Tibial artery (tissue), 4 donors: ENCODE measurements at regions not wholly inside any gene's neighbourhood (a gene's known extent, or its start where the extent isn't known, plus 50 kb on each side); places are given as distances from the start of the nearest gene placed in this dataset.
"Not testable (repeated sequence)": the region's sequence is repeated elsewhere in the genome, so short reads cannot be mapped to it uniquely, and the experiment has no call there.

ENCODE experiments used
- DNase-seq, 2 donors: peaks; one replicate each; pipeline ENCODE4 v3.0.0-alpha.2; 2019
- H3K27ac ChIP-seq, 2 donors: fragments of 200-600 bp; sonication (generic) in 1 of 2; 1 replicate in 1 of 2; 2 replicates in 1 of 2; pipeline ENCODE4 v1.5.1; 2018 to 2019; ENCODE audit warnings: mild to moderate bottlenecking in 1 of 2
- H3K27me3 ChIP-seq, 2 donors: fragments of 200-600 bp; sonication (generic) in 1 of 2; one replicate each; pipeline versions ENCODE4 v1.5.1 to v1.6.0; 2016 to 2019
- H3K36me3 ChIP-seq, 3 donors: fragments of 200-600 bp; sonication (generic) in 2 of 3; one replicate each; pipeline ENCODE4 v1.5.1; 2016 to 2019; ENCODE audit warnings: mild to moderate bottlenecking in 2 of 3
- H3K4me1 ChIP-seq, 4 donors: fragments of 200-600 bp; sonication (generic) in 2 of 4; 1 replicate in 3 of 4; 2 replicates in 1 of 4; pipeline ENCODE4 v1.5.1; 2016 to 2019
- H3K4me3 ChIP-seq, 2 donors: fragments of 200-600 bp; sonication (generic) in 1 of 2; 1 replicate in 1 of 2; 2 replicates in 1 of 2; pipeline ENCODE4 v1.5.1; 2018 to 2019; ENCODE audit warnings: mild to moderate bottlenecking in 2 of 2
- H3K9me3 ChIP-seq, 3 donors: fragments of 200-600 bp; sonication (generic) in 1 of 3; one replicate each; pipeline ENCODE4 v1.5.1; 2016 to 2019
- intact Hi-C: fragments of 100-400 bp; cut with DNase I; formaldehyde crosslinking; loops from one replicate; pipeline ENCODE4 v1.15.0; 2023; ENCODE audit warnings: low total_unique reads
- TF ChIP-seq, protein P1 (sequence below), 2 experiments: fragments of 200-600 bp in 1 of 2; fragments of 450-650 bp in 1 of 2; IDR thresholded peaks; one replicate each; pipeline ENCODE4 v1.5.1; 2017 to 2019; ENCODE audit warnings: antibody characterized with exemption in 2 of 2, mild to moderate bottlenecking in 1 of 2, moderate library complexity in 1 of 2

DNA sequence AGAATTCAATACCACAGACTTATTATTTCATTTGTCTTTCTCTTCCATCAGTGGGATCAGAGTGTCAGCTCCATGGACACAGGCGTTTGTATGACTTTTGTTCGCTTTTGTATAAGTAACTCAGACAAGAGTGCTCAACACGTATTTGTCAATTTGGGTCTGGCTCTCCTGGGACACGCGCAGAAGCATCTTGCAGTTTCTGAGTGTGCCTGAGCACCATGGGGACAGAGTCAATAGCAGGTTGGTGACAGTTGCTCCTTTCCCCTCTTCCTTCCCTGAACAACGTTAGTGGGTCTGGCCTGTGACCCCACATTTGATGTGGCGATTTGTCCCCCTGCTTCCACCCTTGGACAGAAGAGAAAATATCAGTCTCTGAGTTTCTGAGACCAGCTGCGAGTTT, 120.4 kb upstream of the SDK1 start:
- no peak overlapping the region for H3K4me3 ChIP-seq
- H3K27ac ChIP-seq, result no peak overlapping the region
- no peaks in the 10 kb centered on the region for H3K36me3 ChIP-seq
- intact Hi-C loops, result no loop called here
- H3K4me1 ChIP-seq, result no peaks in the 10 kb centered on the region
- peaks cover 0 to 7% (median 5%) of the 10 kb centered on the region in 3 donors for H3K9me3 ChIP-seq
- no peak for DNase-seq
- H3K27me3 ChIP-seq, result no peaks in the 10 kb centered on the region
- TF ChIP-seq, protein P1, sequence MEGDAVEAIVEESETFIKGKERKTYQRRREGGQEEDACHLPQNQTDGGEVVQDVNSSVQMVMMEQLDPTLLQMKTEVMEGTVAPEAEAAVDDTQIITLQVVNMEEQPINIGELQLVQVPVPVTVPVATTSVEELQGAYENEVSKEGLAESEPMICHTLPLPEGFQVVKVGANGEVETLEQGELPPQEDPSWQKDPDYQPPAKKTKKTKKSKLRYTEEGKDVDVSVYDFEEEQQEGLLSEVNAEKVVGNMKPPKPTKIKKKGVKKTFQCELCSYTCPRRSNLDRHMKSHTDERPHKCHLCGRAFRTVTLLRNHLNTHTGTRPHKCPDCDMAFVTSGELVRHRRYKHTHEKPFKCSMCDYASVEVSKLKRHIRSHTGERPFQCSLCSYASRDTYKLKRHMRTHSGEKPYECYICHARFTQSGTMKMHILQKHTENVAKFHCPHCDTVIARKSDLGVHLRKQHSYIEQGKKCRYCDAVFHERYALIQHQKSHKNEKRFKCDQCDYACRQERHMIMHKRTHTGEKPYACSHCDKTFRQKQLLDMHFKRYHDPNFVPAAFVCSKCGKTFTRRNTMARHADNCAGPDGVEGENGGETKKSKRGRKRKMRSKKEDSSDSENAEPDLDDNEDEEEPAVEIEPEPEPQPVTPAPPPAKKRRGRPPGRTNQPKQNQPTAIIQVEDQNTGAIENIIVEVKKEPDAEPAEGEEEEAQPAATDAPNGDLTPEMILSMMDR (IDR thresholded peaks at IDR 0.05), result no peak

DNA sequence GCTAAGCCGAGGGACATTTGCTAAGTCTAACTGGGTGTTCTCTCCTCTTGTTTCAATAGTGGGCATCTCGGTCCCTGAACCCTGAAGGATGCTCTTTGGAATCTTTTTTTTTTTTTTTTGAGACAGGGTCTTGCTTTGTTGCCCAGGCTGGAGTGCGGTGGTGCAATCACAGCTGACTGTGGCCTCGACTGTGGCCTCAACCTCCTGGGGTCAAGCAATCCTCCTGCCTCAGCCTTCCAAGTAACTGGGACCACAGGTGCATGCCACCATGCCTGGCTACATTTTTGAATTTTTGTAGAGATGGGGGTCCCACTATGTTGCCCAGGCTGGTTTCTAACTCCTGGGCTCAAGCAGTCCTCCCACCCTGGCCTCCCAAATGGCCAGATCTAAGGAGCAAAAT, 119.0 kb upstream of the SDK1 start:
- intact Hi-C loops, H3K4me3 ChIP-seq, H3K9me3 ChIP-seq, H3K27ac ChIP-seq, DNase-seq, H3K36me3 ChIP-seq, H3K4me1 ChIP-seq, H3K27me3 ChIP-seq: not testable (repeated sequence)

DNA sequence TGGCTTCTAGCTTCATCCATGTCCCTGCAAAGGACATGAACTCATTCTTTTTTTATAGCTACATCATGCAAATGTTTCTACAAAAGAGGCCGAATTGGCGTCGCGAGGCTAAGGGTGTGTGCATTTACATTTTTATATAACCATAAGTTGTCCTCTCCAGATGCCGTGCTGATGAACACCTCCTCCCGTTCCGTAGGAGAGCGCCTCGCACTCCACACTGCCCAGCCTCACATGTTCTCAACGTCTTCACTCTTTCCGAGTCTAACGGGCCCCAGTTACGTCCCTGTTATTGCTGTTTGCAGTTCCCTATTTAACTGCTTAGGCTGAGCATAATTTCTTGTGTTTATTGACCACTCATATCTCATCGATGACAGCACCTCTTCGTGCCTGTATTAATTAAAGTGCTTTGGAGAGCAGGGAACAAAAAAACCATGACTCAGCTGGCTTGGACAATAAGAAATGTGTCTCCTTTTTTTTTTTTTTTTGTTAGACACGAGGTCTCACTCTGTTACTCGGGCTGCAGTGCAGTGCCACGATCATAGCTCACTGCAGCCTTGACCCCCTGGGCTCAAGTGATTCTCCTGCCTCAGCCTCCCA, 113.5 kb upstream of the SDK1 start:
- Histone ChIP-seq H3K9me3 (peaks cover 0 to 7% (median 5%) of the 10 kb centered on the region in 3 donors), H3K4me1 (no peaks in the 10 kb centered on the region), H3K27ac (no peak overlapping the region), H3K4me3 (no peak overlapping the region), H3K36me3 (no peaks in the 10 kb centered on the region), H3K27me3 (peaks cover 0 to 3% of the 10 kb centered on the region in 2 donors)
- no peak for DNase-seq
- intact Hi-C loops, result no loop called here
- TF ChIP-seq, protein P1 (IDR thresholded peaks at IDR 0.05), result no peak

DNA sequence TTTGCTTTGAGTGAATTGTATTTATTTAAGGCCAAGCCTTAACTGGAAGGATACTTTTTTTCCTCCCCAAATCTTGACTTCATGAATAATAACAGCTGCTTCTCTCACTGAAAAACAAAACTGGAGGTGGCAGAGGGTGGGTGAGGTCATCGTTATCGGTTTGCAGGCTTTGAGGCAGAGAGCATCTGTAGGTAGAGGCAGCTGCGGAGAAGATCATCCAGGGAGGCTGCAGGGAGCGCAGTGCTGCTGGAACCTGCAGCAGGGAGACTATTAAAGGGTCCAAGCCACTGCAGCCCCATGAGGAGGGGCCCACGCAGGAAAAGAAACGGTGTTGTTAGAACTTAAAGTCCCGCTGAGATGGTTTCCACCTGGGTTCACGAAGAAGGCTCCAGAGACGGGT, 112.1 kb upstream of the SDK1 start:
- Histone ChIP-seq H3K36me3 (no peaks in the 10 kb centered on the region), H3K27me3 (peaks cover 0 to 3% of the 10 kb centered on the region in 2 donors), H3K4me3 (no peak overlapping the region), H3K4me1 (no peaks in the 10 kb centered on the region), H3K27ac (no peak overlapping the region), H3K9me3 (no peaks in the 10 kb centered on the region)
- TF ChIP-seq, protein P1 (IDR thresholded peaks at IDR 0.05), result no peak
- intact Hi-C loops, result no loop called here
- DNase-seq, result no peak

DNA sequence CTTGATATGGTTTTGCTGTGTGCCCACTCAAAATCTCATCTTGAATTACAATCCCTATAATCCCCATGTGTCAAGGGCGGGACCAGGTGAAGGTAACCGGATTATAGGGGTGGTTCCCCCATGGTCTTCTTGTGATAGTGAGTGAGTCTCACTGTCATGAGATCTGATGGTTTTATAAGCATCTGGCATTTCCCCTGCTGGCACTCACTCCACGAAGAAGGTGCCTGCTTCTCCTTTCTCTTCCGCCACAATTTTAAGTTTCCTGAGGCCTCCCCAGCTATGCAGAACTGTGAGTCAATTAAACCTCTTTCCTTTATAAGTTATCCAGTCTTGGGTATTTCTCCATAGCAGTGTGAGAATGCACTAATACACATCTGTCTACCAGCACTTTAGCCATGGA, 109.5 kb upstream of the SDK1 start:
- Histone ChIP-seq H3K27ac (no peak overlapping the region), H3K36me3 (no peaks in the 10 kb centered on the region), H3K4me3 (no peak overlapping the region), H3K27me3 (peaks cover 0 to 3% of the 10 kb centered on the region in 2 donors), H3K9me3 (peaks cover 0 to 5% (median 0%) of the 10 kb centered on the region in 3 donors), H3K4me1 (no peaks in the 10 kb centered on the region)
- intact Hi-C loops, result no loop called here
- TF ChIP-seq, protein P1 (IDR thresholded peaks at IDR 0.05), result no peak
- no peak for DNase-seq

DNA sequence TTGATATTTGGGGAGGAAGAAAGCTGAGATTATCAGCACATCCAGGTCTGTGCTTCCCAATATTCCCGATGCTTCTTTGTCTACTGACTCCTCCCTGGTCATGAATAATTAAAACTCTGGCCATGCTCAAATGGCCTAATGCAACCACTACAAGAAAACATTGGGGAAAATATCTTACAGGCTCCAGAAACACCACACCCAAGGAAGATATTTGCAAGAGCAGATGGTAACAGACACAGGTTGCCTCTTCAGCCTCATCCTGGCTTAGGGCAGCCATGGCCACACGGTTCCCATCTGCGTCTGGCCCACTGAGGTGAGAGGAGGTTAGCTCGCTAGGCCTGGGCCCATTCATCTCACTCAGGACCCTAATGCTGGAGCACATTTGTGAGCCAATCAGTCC, 108.4 kb upstream of the SDK1 start:
- H3K4me1 ChIP-seq, result no peaks in the 10 kb centered on the region
- intact Hi-C loops, result no loop called here

More for the DNA sequence above, 108.4 kb upstream of the SDK1 start:
- Histone ChIP-seq H3K27me3 (peaks cover 0 to 3% of the 10 kb centered on the region in 2 donors), H3K4me3 (no peak overlapping the region), H3K9me3 (peaks cover 0 to 5% (median 0%) of the 10 kb centered on the region in 3 donors), H3K36me3 (no peaks in the 10 kb centered on the region), H3K27ac (no peak overlapping the region)
- TF ChIP-seq, protein P1 (IDR thresholded peaks at IDR 0.05), result no peak
- DNase-seq, result no peak
